ENCODE measurements at regions not wholly inside any gene's neighbourhood (a gene's known extent, or its start where the extent isn't known, plus 50 kb on each side); places are given as distances from the start of the nearest gene placed in this dataset.

DNA sequence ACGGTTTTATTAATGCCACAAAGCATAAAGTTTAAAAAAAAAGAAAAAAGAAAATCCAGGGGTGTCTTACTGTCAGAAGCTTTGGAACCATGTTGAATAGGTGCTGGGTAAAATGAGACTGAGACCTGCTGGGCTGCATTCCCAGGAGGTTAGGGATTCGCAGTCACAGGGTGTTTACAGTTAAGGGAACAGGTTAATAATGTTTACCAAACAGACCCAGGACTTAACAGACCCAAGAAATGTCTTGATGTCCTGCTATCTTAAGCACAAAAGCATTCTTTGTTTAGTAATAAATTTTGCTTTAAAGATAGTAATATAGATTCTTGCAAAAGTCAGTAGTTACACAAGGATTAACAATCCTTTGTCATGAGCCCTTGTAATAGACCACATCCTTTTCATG lies 54.7 kb downstream of the OLFML3 start:
- POLR2A ChIA-PET, result no interaction called here
- DNase-seq (ENCODE audit: low read depth, low spot score), result no peak
- Histone ChIP-seq H3K9me3 (ENCODE audit: control insufficient read depth, insufficient read depth, low read depth, low read length) (no peaks in the 10 kb centered on the region), H3K27me3 (ENCODE audit: control insufficient read depth, insufficient read depth, low read length) (no peaks in the 10 kb centered on the region), H3K4me1 (ENCODE audit: control insufficient read depth, insufficient read depth, low read length) (no peaks in the 10 kb centered on the region), H3K36me3 (ENCODE audit: control insufficient read depth, insufficient read depth, low read length) (no peaks in the 10 kb centered on the region), H3K27ac (ENCODE audit: low read length) (no peak overlapping the region), H3K4me3 (ENCODE audit: low read depth in 2 of 2, low read length in 2 of 2) (no peak overlapping the region)
- intact Hi-C loops (cut with micrococcal nuclease; ENCODE audit: unreplicated experiment) (no loop called here), in situ Hi-C loops (cut with HindIII; ENCODE audit: low pct_unique_long_range_greater_than_20kb, low sequenced_read_pairs) (no loop called here)
- CTCF ChIA-PET, result no interaction called here
- no peak for ATAC-seq
- no TSS peak for BruUV-seq (replicated peaks)
- TF ChIP-seq, protein P1, sequence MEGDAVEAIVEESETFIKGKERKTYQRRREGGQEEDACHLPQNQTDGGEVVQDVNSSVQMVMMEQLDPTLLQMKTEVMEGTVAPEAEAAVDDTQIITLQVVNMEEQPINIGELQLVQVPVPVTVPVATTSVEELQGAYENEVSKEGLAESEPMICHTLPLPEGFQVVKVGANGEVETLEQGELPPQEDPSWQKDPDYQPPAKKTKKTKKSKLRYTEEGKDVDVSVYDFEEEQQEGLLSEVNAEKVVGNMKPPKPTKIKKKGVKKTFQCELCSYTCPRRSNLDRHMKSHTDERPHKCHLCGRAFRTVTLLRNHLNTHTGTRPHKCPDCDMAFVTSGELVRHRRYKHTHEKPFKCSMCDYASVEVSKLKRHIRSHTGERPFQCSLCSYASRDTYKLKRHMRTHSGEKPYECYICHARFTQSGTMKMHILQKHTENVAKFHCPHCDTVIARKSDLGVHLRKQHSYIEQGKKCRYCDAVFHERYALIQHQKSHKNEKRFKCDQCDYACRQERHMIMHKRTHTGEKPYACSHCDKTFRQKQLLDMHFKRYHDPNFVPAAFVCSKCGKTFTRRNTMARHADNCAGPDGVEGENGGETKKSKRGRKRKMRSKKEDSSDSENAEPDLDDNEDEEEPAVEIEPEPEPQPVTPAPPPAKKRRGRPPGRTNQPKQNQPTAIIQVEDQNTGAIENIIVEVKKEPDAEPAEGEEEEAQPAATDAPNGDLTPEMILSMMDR (IDR thresholded peaks at IDR 0.05), result no peak
- TF ChIP-seq, protein P2, sequence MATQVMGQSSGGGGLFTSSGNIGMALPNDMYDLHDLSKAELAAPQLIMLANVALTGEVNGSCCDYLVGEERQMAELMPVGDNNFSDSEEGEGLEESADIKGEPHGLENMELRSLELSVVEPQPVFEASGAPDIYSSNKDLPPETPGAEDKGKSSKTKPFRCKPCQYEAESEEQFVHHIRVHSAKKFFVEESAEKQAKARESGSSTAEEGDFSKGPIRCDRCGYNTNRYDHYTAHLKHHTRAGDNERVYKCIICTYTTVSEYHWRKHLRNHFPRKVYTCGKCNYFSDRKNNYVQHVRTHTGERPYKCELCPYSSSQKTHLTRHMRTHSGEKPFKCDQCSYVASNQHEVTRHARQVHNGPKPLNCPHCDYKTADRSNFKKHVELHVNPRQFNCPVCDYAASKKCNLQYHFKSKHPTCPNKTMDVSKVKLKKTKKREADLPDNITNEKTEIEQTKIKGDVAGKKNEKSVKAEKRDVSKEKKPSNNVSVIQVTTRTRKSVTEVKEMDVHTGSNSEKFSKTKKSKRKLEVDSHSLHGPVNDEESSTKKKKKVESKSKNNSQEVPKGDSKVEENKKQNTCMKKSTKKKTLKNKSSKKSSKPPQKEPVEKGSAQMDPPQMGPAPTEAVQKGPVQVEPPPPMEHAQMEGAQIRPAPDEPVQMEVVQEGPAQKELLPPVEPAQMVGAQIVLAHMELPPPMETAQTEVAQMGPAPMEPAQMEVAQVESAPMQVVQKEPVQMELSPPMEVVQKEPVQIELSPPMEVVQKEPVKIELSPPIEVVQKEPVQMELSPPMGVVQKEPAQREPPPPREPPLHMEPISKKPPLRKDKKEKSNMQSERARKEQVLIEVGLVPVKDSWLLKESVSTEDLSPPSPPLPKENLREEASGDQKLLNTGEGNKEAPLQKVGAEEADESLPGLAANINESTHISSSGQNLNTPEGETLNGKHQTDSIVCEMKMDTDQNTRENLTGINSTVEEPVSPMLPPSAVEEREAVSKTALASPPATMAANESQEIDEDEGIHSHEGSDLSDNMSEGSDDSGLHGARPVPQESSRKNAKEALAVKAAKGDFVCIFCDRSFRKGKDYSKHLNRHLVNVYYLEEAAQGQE (IDR thresholded peaks at IDR 0.05; ENCODE audit: insufficient read depth in 1 of 2, low read depth in 2 of 2, low read length in 1 of 2), result no peak
- no peak for TF ChIP-seq SIN3A (IDR thresholded peaks at IDR 0.05; ENCODE audit: borderline replicate concordance, insufficient read depth, low read depth, low read length)
- no peak for TF ChIP-seq POLR2AphosphoS5 (IDR thresholded peaks at IDR 0.05; ENCODE audit: low read depth, low read length)
- no peak for TF ChIP-seq TCF7L2 (IDR thresholded peaks at IDR 0.05; ENCODE audit: low read depth, low read length)

DNA sequence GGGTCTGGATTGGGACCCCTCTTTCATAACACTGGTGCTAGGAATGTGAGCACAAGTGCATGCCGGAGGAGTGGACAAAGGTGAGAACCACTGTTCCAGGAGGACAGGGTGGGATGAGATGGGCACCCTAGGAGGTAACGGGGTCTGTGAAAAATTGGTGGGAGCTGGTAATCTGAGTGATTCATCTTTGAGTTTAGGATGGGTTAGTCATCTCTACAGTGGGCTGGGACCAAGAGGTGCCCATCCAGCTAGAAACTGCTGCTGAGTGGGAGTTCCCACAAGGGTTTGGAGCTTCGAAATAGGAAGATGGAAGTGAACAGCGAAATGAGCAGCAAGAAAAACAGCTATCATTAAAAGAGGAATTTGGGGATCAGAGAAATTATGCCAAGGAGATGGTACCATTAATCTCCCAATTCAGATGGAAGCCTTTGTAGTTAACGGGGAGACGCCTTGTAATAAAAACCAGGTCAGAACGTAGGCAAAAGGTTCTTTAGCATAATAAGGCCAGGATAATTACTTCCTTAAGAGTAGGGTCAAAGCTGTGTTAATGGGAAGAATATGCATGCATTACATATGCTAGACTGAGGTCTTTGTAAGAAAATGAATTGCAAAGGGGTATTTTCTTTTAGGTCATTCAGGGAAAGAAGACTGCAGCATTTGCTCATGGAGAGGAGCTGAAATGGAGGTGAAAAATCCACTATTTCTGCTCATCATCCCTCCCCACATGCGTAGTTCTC lies 55.5 kb downstream of the OLFML3 start:
- no TSS peak for BruUV-seq (replicated peaks)

More for the DNA sequence above, 55.5 kb downstream of the OLFML3 start:
- Histone ChIP-seq H3K36me3 (ENCODE audit: control insufficient read depth, insufficient read depth, low read length) (no peaks in the 10 kb centered on the region), H3K27me3 (ENCODE audit: control insufficient read depth, insufficient read depth, low read length) (no peaks in the 10 kb centered on the region), H3K4me1 (ENCODE audit: control insufficient read depth, insufficient read depth, low read length) (no peaks in the 10 kb centered on the region), H3K4me3 (ENCODE audit: low read depth in 2 of 2, low read length in 2 of 2) (no peak overlapping the region), H3K27ac (ENCODE audit: low read length) (no peak overlapping the region), H3K9me3 (ENCODE audit: control insufficient read depth, insufficient read depth, low read depth, low read length) (no peaks in the 10 kb centered on the region)
- no peak for DNase-seq (ENCODE audit: low read depth, low spot score)
- intact Hi-C loops (cut with micrococcal nuclease; ENCODE audit: unreplicated experiment), result no loop called here
- POLR2A ChIA-PET, result no interaction called here
- TF ChIP-seq POLR2AphosphoS5 (IDR thresholded peaks at IDR 0.05; ENCODE audit: low read depth, low read length) (no peak), SIN3A (IDR thresholded peaks at IDR 0.05; ENCODE audit: borderline replicate concordance, insufficient read depth, low read depth, low read length) (no peak), TCF7L2 (IDR thresholded peaks at IDR 0.05; ENCODE audit: low read depth, low read length) (no peak)
- TF ChIP-seq, protein P1 (IDR thresholded peaks at IDR 0.05), result no peak
- TF ChIP-seq, protein P2 (IDR thresholded peaks at IDR 0.05; ENCODE audit: insufficient read depth in 1 of 2, low read depth in 2 of 2, low read length in 1 of 2), result no peak
- in situ Hi-C loops (cut with HindIII; ENCODE audit: low pct_unique_long_range_greater_than_20kb, low sequenced_read_pairs), result no loop called here
- ATAC-seq, result no peak
- CTCF ChIA-PET, result no interaction called here
